ENCODE measurements at regions not wholly inside any gene's neighbourhood (a gene's known extent, or its start where the extent isn't known, plus 50 kb on each side); places are given as distances from the start of the nearest gene placed in this dataset.

GRCh38 chr4:62531264-62531663, 1331.1 kb downstream of the ADGRL3 start:
- no peak for TF ChIP-seq CTCF (IDR thresholded peaks at IDR 0.05 in 8 of 11, conservative IDR thresholded peaks at IDR 0.05 in 3 of 11)
- TF ChIP-seq POLR2AphosphoS5 (IDR thresholded peaks at IDR 0.05) = no peak
- no peak for TF ChIP-seq POLR2A (IDR thresholded peaks at IDR 0.05)
- intact Hi-C loops (cut with DNase I; ENCODE audit: low total_unique reads) = no loop called here
- no peak for DNase-seq
- Histone ChIP-seq H3K27ac (no peak overlapping the region), H3K27me3 (replicated peaks in 1 of 7) (no peaks in the 10 kb centered on the region), H3K4me1 (no peaks in the 10 kb centered on the region), H3K36me3 (no peaks in the 10 kb centered on the region), H3K9me3 (peaks cover 0 to 10% (median 0%) of the 10 kb centered on the region in 8 donors), H3K4me3 (no peak overlapping the region)
- WGBS, 5 donors = 21 to 53% (median 45%) methylated on average over 1 of the region's 1 CpG

- H3K4me3 ChIP-seq = no peak overlapping the region
- no peaks in the 10 kb centered on the region for H3K27me3 ChIP-seq (replicated peaks in 1 of 7)
- TF ChIP-seq POLR2AphosphoS5 (IDR thresholded peaks at IDR 0.05) (no peak), CTCF (IDR thresholded peaks at IDR 0.05 in 8 of 11, conservative IDR thresholded peaks at IDR 0.05 in 3 of 11) (no peak)
- H3K27ac ChIP-seq = no peak overlapping the region
- DNase-seq = no peak
- intact Hi-C loops (cut with DNase I; ENCODE audit: low total_unique reads) = no loop called here
- H3K9me3 ChIP-seq = peaks cover 0 to 30% (median 9%) of the 10 kb centered on the region in 8 donors
- no peaks in the 10 kb centered on the region for H3K4me1 ChIP-seq
- no peaks in the 10 kb centered on the region for H3K36me3 ChIP-seq
- WGBS, 5 donors = 40 to 57% (median 48%) methylated on average over 2 of the region's 2 CpGs
Observed at GRCh38 chr4:62528874-62529273, 1328.7 kb downstream of the ADGRL3 start.

GRCh38 chr4:62526671-62527070, 1326.5 kb downstream of the ADGRL3 start:
- H3K36me3 ChIP-seq = no peaks in the 10 kb centered on the region
- no peak for DNase-seq
- TF ChIP-seq CTCF (IDR thresholded peaks at IDR 0.05 in 8 of 11, conservative IDR thresholded peaks at IDR 0.05 in 3 of 11) (no peak), POLR2A (IDR thresholded peaks at IDR 0.05) (no peak), POLR2AphosphoS5 (IDR thresholded peaks at IDR 0.05) (no peak)
- intact Hi-C loops (cut with DNase I; ENCODE audit: low total_unique reads) = no loop called here
- no peaks in the 10 kb centered on the region for H3K27me3 ChIP-seq (replicated peaks in 1 of 7)
- H3K27ac ChIP-seq = no peak overlapping the region
- 83 to 94% (median 88%) methylated on average over 12 of the region's 12 CpGs for WGBS, 5 donors
- H3K9me3 ChIP-seq = peaks cover 0 to 31% (median 9%) of the 10 kb centered on the region in 8 donors
- H3K4me1 ChIP-seq = no peaks in the 10 kb centered on the region
- H3K4me3 ChIP-seq = no peak overlapping the region

- Histone ChIP-seq H3K4me1 (no peaks in the 10 kb centered on the region), H3K27ac (no peak overlapping the region), H3K4me3 (no peak overlapping the region), H3K36me3 (no peaks in the 10 kb centered on the region), H3K27me3 (replicated peaks in 1 of 7) (no peaks in the 10 kb centered on the region), H3K9me3 (peaks cover 0 to 31% (median 9%) of the 10 kb centered on the region in 8 donors)
- TF ChIP-seq POLR2AphosphoS5 (IDR thresholded peaks at IDR 0.05) = no peak
- TF ChIP-seq CTCF (IDR thresholded peaks at IDR 0.05 in 8 of 11, conservative IDR thresholded peaks at IDR 0.05 in 3 of 11) = no peak
- TF ChIP-seq POLR2A (IDR thresholded peaks at IDR 0.05) = no peak
- intact Hi-C loops (cut with DNase I; ENCODE audit: low total_unique reads) = no loop called here
- DNase-seq = no peak
Observed at GRCh38 chr4:62523256-62523655, 1323.1 kb downstream of the ADGRL3 start.
